Endothelial cell of umbilical vein (primary cell): ENCODE measurements at regions not wholly inside any gene's neighbourhood (a gene's known extent, or its start where the extent isn't known, plus 50 kb on each side); places are given as distances from the start of the nearest gene placed in this dataset.

ENCODE experiments used
- BruUV-seq: library from RNA; stranded (reverse); fragments of 400-500 nt; replicated peaks from 2 replicates; lab custom pipeline; 2021; lab: Mats Ljungman, UMichigan
- CTCF ChIA-PET: fragments of 300-600, 350-600 bp; sonication (Branson Sonifier 250); formaldehyde crosslinking; loops from one replicate; lab custom pipeline; 2021; ENCODE audit warnings: antibody characterized with exemption, inconsistent platforms; lab: Charles Lee
- POLR2A ChIA-PET: fragments of 300-600, 350-600 bp; sonication (Branson Sonifier 250); formaldehyde crosslinking; loops from one replicate; lab custom pipeline; 2021; ENCODE audit warnings: antibody characterized with exemption, inconsistent platforms; lab: Charles Lee
- DNase-seq: peaks from one replicate; pipeline ENCODE4 v3.0.0-alpha.2; 2011; ENCODE audit warnings: low read depth, low spot score
- FAIRE-seq: peaks from 2 replicates; lab custom pipeline; 2011; peaks lifted over from hg19 to GRCh38; lab: Jason Lieb, UNC
- H2AFZ ChIP-seq: 2 replicates; pipeline ENCODE4 v1.6.0; 2012; ENCODE audit warnings: low read depth, low read length, control low read depth, inconsistent platforms
- H3K27ac ChIP-seq: 2 replicates; pipeline ENCODE4 v1.5.1; 2011; ENCODE audit warnings: low read depth, mild to moderate bottlenecking, control low read depth, low read length, moderate library complexity; ENCODE audit not compliant: insufficient read depth
- H3K27me3 ChIP-seq, 2 experiments: 2 replicates each; pipeline versions ENCODE4 v1.6.0 to v1.6.1; 2011; ENCODE audit warnings: low read length in 2 of 2, mixed read lengths in 1 of 2; ENCODE audit not compliant: control insufficient read depth in 2 of 2, insufficient read depth in 2 of 2
- H3K36me3 ChIP-seq, 2 experiments: 2 replicates in 1 of 2; 3 replicates in 1 of 2; pipeline ENCODE4 v1.5.1; 2011; ENCODE audit warnings: low read length in 2 of 2, mild to moderate bottlenecking in 1 of 2, moderate library complexity in 1 of 2; ENCODE audit not compliant: control insufficient read depth in 2 of 2, insufficient read depth in 2 of 2; ENCODE audit errors: extremely low read depth in 1 of 2
- H3K4me1 ChIP-seq: 3 replicates; pipeline ENCODE4 v1.5.1; 2011; ENCODE audit warnings: mild to moderate bottlenecking, low read length; ENCODE audit not compliant: control insufficient read depth, insufficient read depth; ENCODE audit errors: extremely low read depth
- H3K4me2 ChIP-seq: 2 replicates; pipeline ENCODE4 v1.6.1; 2011; ENCODE audit warnings: low read length, control low read depth, mixed read lengths; ENCODE audit not compliant: insufficient read depth
- H3K4me3 ChIP-seq, 3 experiments: fragments of 200-600 bp in 1 of 3; sonication (generic), shearing (Covaris generic) in 1 of 3; replicated peaks in 1 of 3; 2 replicates each; pipeline ENCODE4 v1.5.1; 2011 to 2016; ENCODE audit warnings: control low read depth in 3 of 3, low read length in 3 of 3, mild to moderate bottlenecking in 2 of 3, inconsistent platforms in 1 of 3, low read depth in 1 of 3, moderate library complexity in 1 of 3; ENCODE audit not compliant: insufficient read depth in 1 of 3
- H3K79me2 ChIP-seq: 2 replicates; pipeline ENCODE4 v1.6.0; 2012; ENCODE audit warnings: low read length, inconsistent platforms; ENCODE audit not compliant: control insufficient read depth, insufficient read depth
- H3K9ac ChIP-seq: replicated peaks from 2 replicates; pipeline ENCODE3; 2011; ENCODE audit warnings: low read length, control low read depth; ENCODE audit not compliant: insufficient read depth; ENCODE audit errors: extremely low read depth
- H3K9me1 ChIP-seq: replicated peaks from 3 replicates; pipeline ENCODE4 v1.6.0; 2011; ENCODE audit warnings: mild to moderate bottlenecking, low read length; ENCODE audit not compliant: control insufficient read depth, insufficient read depth; ENCODE audit errors: extremely low read depth
- H3K9me3 ChIP-seq: replicated peaks from 2 replicates; pipeline ENCODE4 v1.5.1; 2012; ENCODE audit warnings: low read length, inconsistent platforms; ENCODE audit not compliant: control insufficient read depth, insufficient read depth
- H4K20me1 ChIP-seq: replicated peaks from 2 replicates; pipeline ENCODE3; 2011; ENCODE audit warnings: mild to moderate bottlenecking, low read length; ENCODE audit not compliant: control insufficient read depth, insufficient read depth; ENCODE audit errors: extremely low read depth
- EZH2 ChIP-seq: IDR thresholded peaks from 2 replicates; pipeline ENCODE4 v1.6.1; 2012; ENCODE audit warnings: borderline replicate concordance, low read depth, mild to moderate bottlenecking, moderate library complexity, low read length, inconsistent platforms; ENCODE audit not compliant: severe bottlenecking
- FOS ChIP-seq: IDR thresholded peaks from 2 replicates; pipeline ENCODE4 v1.6.1; 2011; ENCODE audit warnings: mild to moderate bottlenecking, low read length, moderate library complexity, borderline replicate concordance; ENCODE audit not compliant: insufficient read depth
- GATA2 ChIP-seq: IDR thresholded peaks from 2 replicates; pipeline ENCODE4 v1.7.0; 2011; ENCODE audit warnings: low read depth, mild to moderate bottlenecking, moderate library complexity, mixed read lengths, low read length; ENCODE audit not compliant: insufficient read length, insufficient read depth
- JUN ChIP-seq: IDR thresholded peaks from 2 replicates; pipeline ENCODE4 v1.6.1; 2011; ENCODE audit warnings: borderline replicate concordance, low read depth; ENCODE audit not compliant: insufficient read length, insufficient read depth
- MYC ChIP-seq: IDR thresholded peaks from one replicate; pipeline ENCODE4 v1.6.1; 2011; ENCODE audit warnings: mild to moderate bottlenecking, low read depth, low read length
- POLR2A ChIP-seq: IDR thresholded peaks from 2 replicates; pipeline ENCODE4 v1.6.1; 2012; ENCODE audit warnings: low read depth, mild to moderate bottlenecking, control low read depth, low read length
- POLR2AphosphoS5 ChIP-seq: IDR thresholded peaks from 2 replicates; pipeline ENCODE4 v1.6.1; 2012; ENCODE audit warnings: low read depth, mild to moderate bottlenecking, control low read depth, low read length, moderate library complexity; ENCODE audit not compliant: insufficient read depth
- dilution Hi-C: fragments of 300-500 bp; cut with MboI; formaldehyde crosslinking; loops from one replicate; pipeline ENCODE4 v1.15.0; 2019; ENCODE audit warnings: low sequenced_read_pairs; ENCODE audit not compliant: extremely low pct_ligation_motif_present
- intact Hi-C: fragments of 100-400 bp; cut with micrococcal nuclease; formaldehyde crosslinking; loops from one replicate; pipeline ENCODE4 v1.10.0; 2022
- TF ChIP-seq, protein P1 (sequence below): IDR thresholded peaks from 2 replicates; pipeline ENCODE4 v1.6.1; 2011; ENCODE audit not compliant: insufficient read depth, insufficient read length
- TF ChIP-seq, protein P2 (sequence below), 2 donors: IDR thresholded peaks; 1 replicate in 1 of 2; 2 replicates in 1 of 2; pipeline ENCODE4 v1.5.1; 2011; ENCODE audit warnings: low read length in 2 of 2, mild to moderate bottlenecking in 2 of 2, moderate library complexity in 2 of 2, control low read depth in 1 of 2, inconsistent platforms in 1 of 2, low read depth in 1 of 2; ENCODE audit not compliant: insufficient read depth in 1 of 2; ENCODE audit errors: extremely low read depth in 1 of 2

DNA sequence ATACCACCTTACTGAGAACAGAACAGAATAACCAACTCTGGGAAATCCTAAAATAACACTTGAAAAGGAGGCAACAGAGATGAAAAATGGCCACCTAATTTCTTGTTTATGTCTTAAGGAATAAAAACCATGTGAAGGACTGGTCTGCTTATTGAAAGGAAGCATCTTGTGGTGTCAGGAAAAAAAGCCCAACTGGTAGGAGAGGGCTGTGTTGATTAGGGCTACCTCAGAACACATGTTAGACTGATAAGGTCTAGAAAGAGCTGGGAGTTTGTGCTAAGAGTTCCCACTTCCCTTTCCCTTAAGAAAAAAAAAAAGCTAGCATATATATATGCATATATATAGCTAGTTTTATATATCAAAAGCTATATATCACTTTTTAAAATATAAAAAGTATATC is 425.3 kb upstream of the BTBD3 start:
- ChIA-PET CTCF (interaction anchor here (0.6 to 1.0 kb wide), 2 partner anchors 17 to 108 kb away, joined by 3 read pairs; no protein-coding TSS in a partner anchor), POLR2A (no interaction called here)
- intact Hi-C loops = no loop called here
- H3K9ac ChIP-seq = no peak overlapping the region
- H3K79me2 ChIP-seq = no peaks in the 10 kb centered on the region
- DNase-seq = no peak
- BruUV-seq = no TSS peak
- H3K9me1 ChIP-seq = no peaks in the 10 kb centered on the region
- H3K36me3 ChIP-seq = no peaks in the 10 kb centered on the region
- no peak overlapping the region for H3K4me2 ChIP-seq
- no peak overlapping the region for H3K4me3 ChIP-seq
- H3K9me3 ChIP-seq = no peaks in the 10 kb centered on the region
- no peak for FAIRE-seq
- TF ChIP-seq, protein P1, sequence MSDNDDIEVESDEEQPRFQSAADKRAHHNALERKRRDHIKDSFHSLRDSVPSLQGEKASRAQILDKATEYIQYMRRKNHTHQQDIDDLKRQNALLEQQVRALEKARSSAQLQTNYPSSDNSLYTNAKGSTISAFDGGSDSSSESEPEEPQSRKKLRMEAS = no peak
- TF ChIP-seq FOS (no peak), JUN (no peak), POLR2AphosphoS5 (no peak), MYC (no peak), EZH2 (no peak), GATA2 (no peak), POLR2A (no peak)
- no peaks in the 10 kb centered on the region for H3K27me3 ChIP-seq
- no peaks in the 10 kb centered on the region for H3K4me1 ChIP-seq
- no peak overlapping the region for H2AFZ ChIP-seq
- H3K27ac ChIP-seq = no peak overlapping the region
- H4K20me1 ChIP-seq = no peaks in the 10 kb centered on the region
- dilution Hi-C loops = no loop called here

DNA sequence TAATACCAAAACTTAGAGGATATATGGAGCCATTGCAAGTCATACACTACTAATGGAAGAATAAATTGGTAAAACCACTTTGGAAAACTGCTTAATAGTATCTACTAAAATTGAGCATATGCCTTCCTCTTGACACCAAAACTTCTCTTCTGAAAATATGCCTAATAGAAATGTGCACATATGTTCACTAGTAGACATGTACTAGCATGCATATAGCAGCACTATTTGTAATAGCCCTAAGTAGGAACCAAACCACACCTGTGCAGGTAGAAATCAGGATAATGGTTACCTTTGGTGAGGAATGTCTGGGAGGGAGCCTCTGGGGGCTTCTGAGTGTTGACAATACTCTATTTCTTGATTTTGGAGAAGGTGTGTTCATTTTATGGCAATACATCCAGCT is 424.8 kb upstream of the BTBD3 start:
- no peaks in the 10 kb centered on the region for H3K9me3 ChIP-seq
- TF ChIP-seq, protein P1 = no peak
- no peak for TF ChIP-seq POLR2AphosphoS5
- no peak for TF ChIP-seq JUN
- no peak for TF ChIP-seq MYC
- TF ChIP-seq EZH2 = no peak
- no peak for TF ChIP-seq FOS
- TF ChIP-seq, protein P2, sequence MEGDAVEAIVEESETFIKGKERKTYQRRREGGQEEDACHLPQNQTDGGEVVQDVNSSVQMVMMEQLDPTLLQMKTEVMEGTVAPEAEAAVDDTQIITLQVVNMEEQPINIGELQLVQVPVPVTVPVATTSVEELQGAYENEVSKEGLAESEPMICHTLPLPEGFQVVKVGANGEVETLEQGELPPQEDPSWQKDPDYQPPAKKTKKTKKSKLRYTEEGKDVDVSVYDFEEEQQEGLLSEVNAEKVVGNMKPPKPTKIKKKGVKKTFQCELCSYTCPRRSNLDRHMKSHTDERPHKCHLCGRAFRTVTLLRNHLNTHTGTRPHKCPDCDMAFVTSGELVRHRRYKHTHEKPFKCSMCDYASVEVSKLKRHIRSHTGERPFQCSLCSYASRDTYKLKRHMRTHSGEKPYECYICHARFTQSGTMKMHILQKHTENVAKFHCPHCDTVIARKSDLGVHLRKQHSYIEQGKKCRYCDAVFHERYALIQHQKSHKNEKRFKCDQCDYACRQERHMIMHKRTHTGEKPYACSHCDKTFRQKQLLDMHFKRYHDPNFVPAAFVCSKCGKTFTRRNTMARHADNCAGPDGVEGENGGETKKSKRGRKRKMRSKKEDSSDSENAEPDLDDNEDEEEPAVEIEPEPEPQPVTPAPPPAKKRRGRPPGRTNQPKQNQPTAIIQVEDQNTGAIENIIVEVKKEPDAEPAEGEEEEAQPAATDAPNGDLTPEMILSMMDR (IDR thresholded peaks at IDR 0.05; ENCODE audit: extremely low read depth in 1 of 2, insufficient read depth in 1 of 2, low read depth in 1 of 2, low read length in 2 of 2) = no peak
- no peak for TF ChIP-seq GATA2
- no peak overlapping the region for H2AFZ ChIP-seq
- H3K9me1 ChIP-seq = no peaks in the 10 kb centered on the region
- no peaks in the 10 kb centered on the region for H3K4me1 ChIP-seq
- ChIA-PET CTCF (interaction anchor here (0.6 to 1.0 kb wide), 2 partner anchors 16 to 108 kb away, joined by 3 read pairs; no protein-coding TSS in a partner anchor), POLR2A (no interaction called here)
- H3K9ac ChIP-seq = no peak overlapping the region
- intact Hi-C loops = no loop called here
- no peaks in the 10 kb centered on the region for H4K20me1 ChIP-seq
- no peak overlapping the region for H3K4me3 ChIP-seq
- dilution Hi-C loops = no loop called here
- H3K4me2 ChIP-seq = no peak overlapping the region
- no TSS peak for BruUV-seq
- H3K27ac ChIP-seq = no peak overlapping the region
- H3K27me3 ChIP-seq = no peaks in the 10 kb centered on the region
- DNase-seq (no peak), FAIRE-seq (no peak)
- H3K36me3 ChIP-seq = no peaks in the 10 kb centered on the region
- H3K79me2 ChIP-seq = no peaks in the 10 kb centered on the region
